ENCODE measurements at regions not wholly inside any gene's neighbourhood (a gene's known extent, or its start where the extent isn't known, plus 50 kb on each side); places are given as distances from the start of the nearest gene placed in this dataset.
"Not testable (repeated sequence)": the region's sequence is repeated elsewhere in the genome, so short reads cannot be mapped to it uniquely, and the experiment has no call there.

DNA sequence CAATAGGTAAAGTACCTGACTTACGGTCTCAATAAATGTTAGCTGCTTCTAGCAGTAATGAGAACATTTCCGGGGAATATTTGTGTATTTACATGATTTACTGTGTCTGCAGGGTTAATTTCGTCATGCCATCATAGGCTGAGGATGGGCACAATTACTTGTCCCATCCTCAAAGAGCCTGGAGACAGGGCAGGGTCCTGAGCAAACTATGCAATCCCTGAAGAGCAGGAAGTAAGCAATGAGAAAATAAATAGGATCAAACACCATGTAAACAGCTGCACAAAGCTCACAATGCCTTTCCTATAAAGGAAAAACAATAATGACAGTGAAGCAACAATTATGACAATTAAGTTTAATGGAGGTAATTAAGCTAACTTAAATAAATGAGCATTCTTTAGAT, 114.6 kb upstream of the FOXQ1 start:
- DNase-seq, result no peak

DNA sequence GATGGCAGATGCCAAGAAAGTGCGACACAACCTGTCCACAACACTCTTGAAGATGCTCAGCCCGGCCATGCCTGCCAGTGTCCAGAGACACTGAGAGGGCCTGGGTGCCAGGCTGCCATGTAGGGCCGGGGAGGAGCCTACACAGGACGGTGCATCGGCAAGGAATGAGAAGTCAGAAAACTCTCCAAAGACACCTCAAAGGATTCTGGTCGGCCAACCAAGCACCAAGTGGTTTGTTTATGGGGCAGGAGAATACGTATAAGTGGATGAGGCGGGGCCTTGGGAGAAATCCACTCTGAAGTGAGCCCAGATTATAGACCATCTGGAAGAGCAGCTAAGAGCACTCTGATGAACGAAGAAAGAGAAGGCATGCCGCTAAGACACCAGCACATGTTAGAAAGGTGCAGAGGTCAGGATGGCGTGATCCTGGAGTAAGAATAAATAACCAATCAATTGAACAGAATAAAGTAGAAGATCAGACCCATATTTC, 120.7 kb upstream of the FOXQ1 start:
- DNase-seq, result no peak

GRCh38 chr6:1190366-1190765, 121.5 kb upstream of the FOXQ1 start:
- no peak for DNase-seq

DNA sequence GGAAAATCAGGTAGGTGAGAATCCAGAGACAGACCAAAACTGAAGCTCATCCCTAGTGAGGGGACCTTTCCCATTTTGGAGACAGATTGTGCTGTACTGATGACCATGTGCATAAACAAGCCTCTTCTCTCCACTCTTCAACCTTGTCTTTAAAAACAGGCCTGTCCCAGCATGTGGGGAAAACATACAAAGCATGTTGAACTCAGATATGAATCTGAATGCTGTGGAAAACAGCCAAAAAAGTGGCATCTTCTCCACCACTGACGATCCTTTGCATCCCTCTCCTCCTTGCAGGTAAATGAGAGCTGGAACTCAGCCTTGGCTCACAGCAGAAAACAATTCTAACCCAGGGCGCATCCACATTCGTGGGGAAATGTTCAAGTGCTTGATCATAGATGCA, 123.7 kb upstream of the FOXQ1 start:
- no peak for DNase-seq

- DNase-seq, result no peak
These were observed 124.4 kb upstream of the FOXQ1 start for GRCh38 chr6:1187293-1188131.

DNA sequence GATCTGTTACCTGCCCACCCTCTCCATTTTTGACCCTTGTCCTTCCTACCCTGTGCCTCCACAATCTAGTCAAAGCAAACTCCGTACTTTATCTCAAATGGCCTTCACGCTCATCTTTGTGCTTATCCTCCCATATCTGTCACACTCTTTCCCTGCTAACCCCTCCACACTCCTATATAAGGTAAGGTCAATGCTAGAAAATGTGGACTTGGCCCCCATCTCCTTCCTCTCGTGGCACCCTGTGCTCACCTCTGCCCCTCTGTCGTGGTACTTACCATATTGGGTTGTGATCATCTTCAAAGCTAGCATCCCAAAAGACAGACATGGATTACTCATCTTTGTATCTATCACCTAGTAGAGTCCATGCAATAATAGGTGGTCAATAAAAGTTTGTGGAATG, 127.6 kb upstream of the FOXQ1 start:
- DNase-seq, result no peak

DNA sequence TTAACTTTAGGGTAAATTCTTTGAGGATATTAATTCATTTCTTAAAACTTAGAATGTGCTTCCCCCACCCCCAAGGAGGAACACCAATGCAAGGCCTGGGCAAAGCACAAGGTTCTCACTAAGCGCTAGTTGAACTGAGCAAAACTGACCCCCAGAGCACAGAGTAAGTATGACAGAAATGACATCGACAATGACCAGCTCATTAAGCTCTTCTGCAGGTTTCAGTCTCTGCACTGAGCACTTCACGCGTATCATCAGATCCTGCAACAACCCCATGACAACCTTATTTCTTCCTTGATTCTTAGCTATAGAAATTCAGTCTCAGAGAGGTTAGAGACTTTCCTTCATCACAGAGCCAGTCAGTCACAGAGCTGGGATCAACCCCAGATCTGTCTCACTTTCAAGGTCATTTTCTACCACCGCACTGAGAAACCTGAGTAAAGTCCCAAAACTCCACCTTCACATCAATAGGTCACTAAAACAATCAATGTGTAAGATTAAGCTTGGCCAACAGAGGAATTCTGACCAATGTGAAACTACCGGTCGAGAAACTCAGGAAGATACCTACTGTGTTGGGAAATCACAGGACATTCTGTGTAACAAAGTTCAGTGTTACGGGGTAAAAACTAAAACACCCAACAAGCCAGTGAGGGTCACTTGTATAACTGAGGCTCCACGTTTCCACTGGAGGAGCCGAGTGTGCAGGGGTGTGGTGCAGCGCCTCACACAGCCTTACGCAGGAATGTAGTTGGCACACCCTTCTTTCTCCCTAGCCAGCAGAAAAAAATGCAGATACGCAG, 129.0 kb upstream of the FOXQ1 start:
- no peak for DNase-seq

- no peak for DNase-seq
These were observed 129.8 kb upstream of the FOXQ1 start for GRCh38 chr6:1181939-1182605.

DNA sequence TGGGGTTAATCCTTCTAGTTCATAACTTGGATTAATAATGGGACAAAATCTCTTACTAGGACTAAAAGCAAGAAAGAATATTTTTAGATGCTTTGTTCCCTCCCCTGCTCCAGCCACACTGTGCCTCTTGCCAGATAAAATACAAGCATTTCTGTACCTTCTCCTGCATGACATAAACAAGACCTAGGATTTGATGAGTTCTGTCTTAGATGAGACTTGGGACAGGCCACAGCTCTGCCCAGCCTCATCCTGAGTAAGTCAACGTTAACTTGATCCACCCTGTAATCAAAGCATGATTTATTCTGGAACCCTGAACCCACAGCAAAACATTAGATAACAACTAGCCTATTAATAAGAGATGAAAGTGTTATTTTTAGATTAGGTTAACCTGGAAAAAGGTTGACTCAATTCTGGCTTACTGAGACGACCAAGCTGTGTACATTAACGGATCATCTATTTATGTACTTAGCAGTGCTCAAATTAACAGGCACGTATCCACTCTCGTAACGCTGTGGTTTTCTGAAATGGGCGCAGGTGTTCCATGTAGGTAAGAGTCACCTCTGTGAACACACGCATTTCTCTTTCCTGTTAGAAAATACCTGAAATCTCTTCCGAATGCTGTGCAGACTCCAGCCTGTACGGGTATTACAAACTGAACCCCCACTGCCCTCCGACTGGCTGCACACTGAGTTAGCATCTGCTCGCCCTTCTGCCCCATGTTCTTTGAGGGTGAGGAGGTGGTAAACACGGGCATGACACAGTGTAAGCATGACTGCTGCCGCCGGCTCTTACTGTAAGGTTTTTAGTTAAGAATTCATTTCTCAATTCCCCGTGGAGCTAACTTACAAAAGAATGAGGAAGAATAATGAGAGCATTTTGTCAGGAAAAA, 132.1 kb upstream of the FOXQ1 start:
- DNase-seq, result no peak

DNA sequence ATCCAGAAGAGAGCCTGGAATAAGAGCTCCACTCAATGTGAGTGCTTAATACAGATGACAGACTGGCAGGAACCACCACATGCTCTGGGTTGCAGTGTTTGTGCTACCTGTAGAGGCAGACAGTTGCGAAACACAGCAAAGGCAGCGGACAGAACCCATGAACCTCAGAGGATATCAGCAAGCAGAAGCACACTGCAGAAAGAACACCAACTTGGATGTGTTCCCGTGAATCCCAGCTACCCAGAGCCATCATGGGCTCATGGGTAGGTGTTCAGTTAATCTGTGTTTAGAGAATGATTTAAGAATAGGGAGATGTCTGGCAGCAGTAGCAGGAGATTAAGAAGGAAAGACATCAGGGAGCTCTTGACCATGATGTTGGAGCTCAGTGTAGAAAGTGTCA, 133.3 kb upstream of the FOXQ1 start:
- DNase-seq, result no peak

DNA sequence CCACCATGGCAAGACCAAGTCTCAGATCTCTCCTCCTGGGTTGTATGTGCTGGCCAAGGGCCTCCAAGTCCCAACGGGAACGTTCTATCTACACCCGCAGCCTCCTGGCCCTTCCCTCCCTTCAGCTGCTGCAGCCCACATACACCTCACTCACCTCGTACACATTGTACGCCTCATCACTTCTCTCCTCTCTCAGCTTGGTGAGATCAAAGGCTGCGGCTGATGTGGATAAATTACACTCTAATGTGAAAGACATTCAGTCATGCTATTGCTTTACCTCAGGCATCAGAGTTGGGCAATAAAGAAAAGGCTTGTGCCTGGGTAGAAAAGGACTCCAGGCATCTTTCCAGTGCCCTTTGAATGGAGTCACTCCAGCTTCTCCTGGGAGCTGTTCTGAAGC, 135.3 kb upstream of the FOXQ1 start:
- DNase-seq, result no peak

- DNase-seq, result no peak
These were observed 136.0 kb upstream of the FOXQ1 start for GRCh38 chr6:1175877-1176276.

- DNase-seq, result no peak
These were observed 141.1 kb upstream of the FOXQ1 start for GRCh38 chr6:1170794-1171193.

- DNase-seq, result no peak
These were observed 147.3 kb upstream of the FOXQ1 start for GRCh38 chr6:1164600-1164999.

GRCh38 chr6:1163501-1163900, 148.4 kb upstream of the FOXQ1 start:
- DNase-seq, result no peak

GRCh38 chr6:1162367-1163275, 149.3 kb upstream of the FOXQ1 start:
- no peak for DNase-seq

DNA sequence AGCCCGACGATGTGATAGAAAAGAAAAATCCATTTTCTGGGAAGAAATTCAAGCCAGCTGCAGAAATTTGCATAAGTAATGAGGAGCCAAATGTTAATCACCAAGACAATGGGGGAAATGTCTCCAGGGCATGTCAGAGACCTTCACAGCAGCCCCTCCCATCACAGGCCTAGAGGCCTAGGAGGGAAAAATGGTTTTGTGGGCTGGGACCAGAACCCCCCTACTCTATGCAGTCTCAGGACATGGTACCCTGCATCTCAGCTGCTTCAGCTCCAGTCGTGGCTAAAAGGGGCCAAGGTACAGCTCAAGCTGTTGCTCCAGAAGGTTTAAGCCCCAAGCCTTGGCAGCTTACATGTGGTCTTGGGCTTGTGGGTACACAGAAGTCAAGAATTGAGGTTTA, 155.5 kb upstream of the FOXQ1 start:
- not testable (repeated sequence) for DNase-seq

GRCh38 chr6:1153696-1154245, 158.1 kb upstream of the FOXQ1 start:
- no peak for DNase-seq

- DNase-seq, result no peak
These were observed 165.4 kb upstream of the FOXQ1 start for GRCh38 chr6:1146500-1146899.

DNA sequence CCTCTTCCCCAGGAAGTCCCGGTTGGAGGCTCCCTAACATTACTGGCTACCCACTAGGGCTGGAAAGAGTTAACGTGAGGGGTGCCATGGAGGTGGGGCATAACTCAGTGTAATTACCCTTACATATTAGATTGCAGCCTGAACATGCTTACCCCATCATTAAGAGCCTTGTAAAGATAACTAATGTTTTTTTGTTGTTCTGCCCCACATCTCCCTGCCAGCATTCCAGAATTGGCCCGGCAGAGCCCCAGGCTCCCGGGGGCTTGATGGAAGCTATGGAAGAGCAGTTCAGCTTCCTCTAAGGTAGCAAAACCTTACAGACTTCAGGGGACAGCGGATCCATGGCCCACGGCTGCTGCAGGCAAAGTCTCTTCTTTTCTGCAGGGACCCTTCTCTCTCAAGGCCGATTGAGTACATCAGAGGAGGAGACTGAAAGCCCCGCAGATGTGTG, 166.1 kb upstream of the FOXQ1 start:
- no peak for DNase-seq

Measured in activated CD4-positive, alpha-beta T cell treated with anti-CD3 and anti-CD28 coated beads, Interleukin-2, amount 50 U/mL, for 16 hours (primary cell).